Suprapubic skin (tissue), 4 donors: ENCODE measurements at regions not wholly inside any gene's neighbourhood (a gene's known extent, or its start where the extent isn't known, plus 50 kb on each side); places are given as distances from the start of the nearest gene placed in this dataset.

Experiments used
- POLR2A ChIP-seq, 2 donors: fragments of 450-650 bp; IDR thresholded peaks; one replicate each; pipeline ENCODE4 v1.6.1; 2017; ENCODE audit warnings: antibody characterized with exemption in 2 of 2, mild to moderate bottlenecking in 2 of 2, moderate library complexity in 2 of 2
- POLR2AphosphoS5 ChIP-seq, 3 donors: sonication (generic); formaldehyde crosslinking; IDR thresholded peaks; one replicate each; pipeline ENCODE4 v1.6.1; 2017; ENCODE audit warnings: antibody characterized with exemption in 3 of 3
- TF ChIP-seq, protein P1 (sequence below), 2 donors: fragments of 200-600 bp in 1 of 2; fragments of 450-650 bp in 1 of 2; sonication (generic) in 1 of 2; IDR thresholded peaks; one replicate each; pipeline ENCODE4 v1.5.1; 2016 to 2019; ENCODE audit warnings: antibody characterized with exemption in 2 of 2, mild to moderate bottlenecking in 1 of 2, moderate library complexity in 1 of 2

- TF ChIP-seq, protein P1, sequence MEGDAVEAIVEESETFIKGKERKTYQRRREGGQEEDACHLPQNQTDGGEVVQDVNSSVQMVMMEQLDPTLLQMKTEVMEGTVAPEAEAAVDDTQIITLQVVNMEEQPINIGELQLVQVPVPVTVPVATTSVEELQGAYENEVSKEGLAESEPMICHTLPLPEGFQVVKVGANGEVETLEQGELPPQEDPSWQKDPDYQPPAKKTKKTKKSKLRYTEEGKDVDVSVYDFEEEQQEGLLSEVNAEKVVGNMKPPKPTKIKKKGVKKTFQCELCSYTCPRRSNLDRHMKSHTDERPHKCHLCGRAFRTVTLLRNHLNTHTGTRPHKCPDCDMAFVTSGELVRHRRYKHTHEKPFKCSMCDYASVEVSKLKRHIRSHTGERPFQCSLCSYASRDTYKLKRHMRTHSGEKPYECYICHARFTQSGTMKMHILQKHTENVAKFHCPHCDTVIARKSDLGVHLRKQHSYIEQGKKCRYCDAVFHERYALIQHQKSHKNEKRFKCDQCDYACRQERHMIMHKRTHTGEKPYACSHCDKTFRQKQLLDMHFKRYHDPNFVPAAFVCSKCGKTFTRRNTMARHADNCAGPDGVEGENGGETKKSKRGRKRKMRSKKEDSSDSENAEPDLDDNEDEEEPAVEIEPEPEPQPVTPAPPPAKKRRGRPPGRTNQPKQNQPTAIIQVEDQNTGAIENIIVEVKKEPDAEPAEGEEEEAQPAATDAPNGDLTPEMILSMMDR (IDR thresholded peaks at IDR 0.05) = no peak
- TF ChIP-seq POLR2AphosphoS5 (IDR thresholded peaks at IDR 0.05) = no peak
- no peak for TF ChIP-seq POLR2A (IDR thresholded peaks at IDR 0.05)
Measured at GRCh38 chr2:9760069-9760901, 83.0 kb upstream of the TAF1B start.
